ENCODE measurements at regions not wholly inside any gene's neighbourhood (a gene's known extent, or its start where the extent isn't known, plus 50 kb on each side); places are given as distances from the start of the nearest gene placed in this dataset.

DNA sequence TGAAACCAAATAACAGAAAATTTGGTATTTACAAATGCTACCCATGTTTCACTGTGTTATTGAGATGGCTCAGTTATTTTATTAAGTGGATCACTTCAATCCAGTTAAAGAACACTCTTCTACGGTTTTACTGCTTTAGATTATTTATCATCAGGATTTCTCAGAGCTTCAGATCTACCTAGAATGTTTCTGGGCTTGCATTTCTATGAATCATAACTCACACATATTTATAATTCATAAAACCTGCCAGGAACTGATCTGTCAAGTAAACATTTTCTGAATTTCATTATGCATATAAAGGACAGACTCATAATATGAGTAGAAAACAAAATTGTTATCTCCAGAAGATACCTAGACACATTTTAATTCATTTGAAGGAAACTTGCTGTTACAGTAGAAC is 1172.3 kb upstream of the LRRTM3 start:
- TF ChIP-seq, protein P1, sequence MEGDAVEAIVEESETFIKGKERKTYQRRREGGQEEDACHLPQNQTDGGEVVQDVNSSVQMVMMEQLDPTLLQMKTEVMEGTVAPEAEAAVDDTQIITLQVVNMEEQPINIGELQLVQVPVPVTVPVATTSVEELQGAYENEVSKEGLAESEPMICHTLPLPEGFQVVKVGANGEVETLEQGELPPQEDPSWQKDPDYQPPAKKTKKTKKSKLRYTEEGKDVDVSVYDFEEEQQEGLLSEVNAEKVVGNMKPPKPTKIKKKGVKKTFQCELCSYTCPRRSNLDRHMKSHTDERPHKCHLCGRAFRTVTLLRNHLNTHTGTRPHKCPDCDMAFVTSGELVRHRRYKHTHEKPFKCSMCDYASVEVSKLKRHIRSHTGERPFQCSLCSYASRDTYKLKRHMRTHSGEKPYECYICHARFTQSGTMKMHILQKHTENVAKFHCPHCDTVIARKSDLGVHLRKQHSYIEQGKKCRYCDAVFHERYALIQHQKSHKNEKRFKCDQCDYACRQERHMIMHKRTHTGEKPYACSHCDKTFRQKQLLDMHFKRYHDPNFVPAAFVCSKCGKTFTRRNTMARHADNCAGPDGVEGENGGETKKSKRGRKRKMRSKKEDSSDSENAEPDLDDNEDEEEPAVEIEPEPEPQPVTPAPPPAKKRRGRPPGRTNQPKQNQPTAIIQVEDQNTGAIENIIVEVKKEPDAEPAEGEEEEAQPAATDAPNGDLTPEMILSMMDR (IDR thresholded peaks at IDR 0.05; ENCODE audit: low read depth, low read length): no peak
- no peak for DNase-seq (ENCODE audit: low read depth in 2 of 2)
- no peak overlapping the region for H3K4me3 ChIP-seq (replicated peaks in 1 of 2; ENCODE audit: low read depth in 2 of 2, low read length in 2 of 2)

DNA sequence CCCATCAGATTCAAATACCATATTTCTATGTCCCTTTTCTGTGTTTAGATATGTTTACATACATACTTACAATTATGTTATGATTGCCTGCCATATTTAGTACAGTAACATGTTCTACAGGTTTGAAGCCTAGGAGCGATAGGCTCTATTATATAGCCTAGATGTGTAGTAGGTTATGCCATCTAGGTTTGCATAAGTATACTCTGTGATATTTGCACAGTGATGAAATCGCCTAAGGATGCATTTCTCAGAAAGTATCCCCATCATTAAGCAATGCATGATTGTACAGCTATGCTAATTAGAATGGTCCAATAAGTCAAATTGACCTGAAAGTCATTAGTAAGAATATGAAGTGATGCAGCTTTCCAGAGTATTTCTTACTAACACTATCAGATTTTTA is 1171.7 kb upstream of the LRRTM3 start:
- no peak for DNase-seq (ENCODE audit: low read depth in 2 of 2)
- TF ChIP-seq, protein P1 (IDR thresholded peaks at IDR 0.05; ENCODE audit: low read depth, low read length): no peak
- no peak overlapping the region for H3K4me3 ChIP-seq (replicated peaks in 1 of 2; ENCODE audit: low read depth in 2 of 2, low read length in 2 of 2)

DNA sequence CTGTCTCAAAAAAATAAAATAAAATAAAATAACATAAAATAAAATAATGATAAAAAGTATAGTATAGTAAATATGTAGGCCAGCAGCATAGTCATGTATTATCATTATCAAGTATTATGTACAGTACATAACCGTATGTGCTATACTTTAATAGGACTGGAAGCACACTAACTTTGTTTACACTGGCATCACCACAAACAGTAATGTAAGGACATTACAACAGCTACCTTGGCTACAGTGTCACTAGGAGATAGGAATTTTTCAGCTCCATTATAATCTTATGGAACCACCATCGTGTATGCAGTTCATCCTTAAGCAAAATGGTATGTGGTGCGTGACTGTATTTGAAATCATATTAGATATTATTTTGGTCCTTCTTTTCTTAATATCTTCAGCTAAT is 1163.5 kb upstream of the LRRTM3 start:
- TF ChIP-seq, protein P1 (IDR thresholded peaks at IDR 0.05; ENCODE audit: low read depth, low read length): no peak
- no peak for DNase-seq (ENCODE audit: low read depth in 2 of 2)
- no peak overlapping the region for H3K4me3 ChIP-seq (replicated peaks in 1 of 2; ENCODE audit: low read depth in 2 of 2, low read length in 2 of 2)

DNA sequence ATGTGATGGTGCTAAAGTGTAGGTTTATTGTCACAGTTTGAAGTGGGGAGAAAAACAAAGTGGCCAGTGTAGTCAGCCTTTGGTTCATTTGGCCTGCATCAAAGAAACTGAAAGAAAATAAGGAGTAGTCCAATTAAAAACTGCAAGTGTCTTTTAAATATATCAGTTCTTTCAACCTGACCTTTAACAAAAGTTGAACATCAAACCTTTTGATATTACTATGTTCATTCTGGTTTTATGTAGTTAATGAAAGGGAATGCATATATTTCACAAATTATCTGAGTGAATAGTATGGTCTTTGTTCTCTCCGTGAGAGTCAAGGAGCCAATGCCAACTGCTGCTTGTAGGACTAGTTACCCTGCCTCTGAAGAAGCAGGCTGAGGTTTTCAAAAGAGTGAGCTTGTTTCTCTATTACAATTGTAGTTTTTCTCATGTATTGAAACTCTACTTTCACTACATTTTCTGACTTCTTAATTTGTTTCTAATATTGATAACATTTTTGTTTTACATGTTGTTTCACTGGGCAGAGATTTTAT is 1160.8 kb upstream of the LRRTM3 start:
- no peak for DNase-seq (ENCODE audit: low read depth in 2 of 2)
- no peak overlapping the region for H3K4me3 ChIP-seq (replicated peaks in 1 of 2; ENCODE audit: low read depth in 2 of 2, low read length in 2 of 2)
- TF ChIP-seq, protein P1 (IDR thresholded peaks at IDR 0.05; ENCODE audit: low read depth, low read length): no peak

DNA sequence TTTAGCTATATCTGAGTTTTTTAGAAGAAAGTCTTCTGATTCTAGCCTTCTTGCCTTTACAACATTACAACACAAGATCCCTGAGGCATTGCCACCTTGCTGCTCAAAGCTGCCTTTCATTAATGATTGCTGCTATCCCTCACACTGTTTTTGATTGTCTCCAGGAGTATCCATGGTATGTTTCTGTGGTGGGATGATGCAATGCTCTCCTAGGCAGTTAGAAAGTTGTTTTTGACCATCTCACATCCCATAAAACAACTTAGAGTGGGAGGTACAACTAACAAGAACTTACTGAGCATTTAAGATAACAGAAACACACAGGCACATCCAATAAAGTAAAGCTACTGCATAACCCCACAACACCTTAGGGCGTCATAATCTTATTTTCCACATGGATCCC is 1156.0 kb upstream of the LRRTM3 start:
- DNase-seq (ENCODE audit: low read depth in 2 of 2): no peak
- TF ChIP-seq, protein P1 (IDR thresholded peaks at IDR 0.05; ENCODE audit: low read depth, low read length): no peak
- no peak overlapping the region for H3K4me3 ChIP-seq (replicated peaks in 1 of 2; ENCODE audit: low read depth in 2 of 2, low read length in 2 of 2)

DNA sequence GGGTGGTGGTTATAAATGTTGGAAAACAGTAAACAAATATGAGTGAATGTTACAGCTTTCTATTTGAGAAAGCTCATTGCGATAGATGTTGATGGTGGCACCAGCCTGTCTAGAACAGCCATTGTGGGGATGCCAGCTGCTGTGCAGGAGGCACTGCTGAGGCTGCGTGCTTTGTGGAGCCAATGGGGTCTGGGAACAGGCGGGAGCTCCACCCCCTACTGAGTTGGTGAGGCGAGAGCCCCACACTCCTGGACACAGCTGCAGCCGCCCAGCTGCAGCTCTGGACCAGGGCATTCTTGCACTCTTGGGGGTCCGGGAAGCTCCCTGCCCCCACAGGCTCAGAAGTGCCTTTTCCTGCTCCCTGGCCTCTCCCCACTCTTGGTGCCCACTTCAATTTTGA is 1147.1 kb upstream of the LRRTM3 start:
- TF ChIP-seq, protein P1 (IDR thresholded peaks at IDR 0.05; ENCODE audit: low read depth, low read length): no peak
- H3K4me3 ChIP-seq (replicated peaks in 1 of 2; ENCODE audit: low read depth in 2 of 2, low read length in 2 of 2): no peak overlapping the region
- DNase-seq (ENCODE audit: low read depth in 2 of 2): no peak

DNA sequence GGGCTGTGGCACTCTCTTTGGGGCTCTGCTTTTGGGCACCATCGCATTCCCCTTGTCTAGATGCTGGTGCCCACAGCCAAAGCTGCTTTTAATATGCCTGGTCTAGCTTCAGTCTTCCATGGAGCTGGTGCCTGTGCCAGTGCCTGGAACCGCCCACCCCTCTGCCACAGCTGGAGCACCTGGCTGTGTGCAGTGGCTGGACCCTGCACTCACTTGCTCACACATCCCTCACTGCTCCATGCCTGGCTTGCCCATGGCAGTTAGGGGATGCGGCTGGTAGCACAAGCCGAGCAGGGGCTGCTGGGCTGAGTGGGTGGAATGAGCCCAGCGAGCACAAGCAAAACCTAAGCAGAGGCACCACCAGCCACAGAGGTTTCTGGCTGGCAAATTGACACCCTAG is 1145.9 kb upstream of the LRRTM3 start:
- no peak for DNase-seq (ENCODE audit: low read depth in 2 of 2)
- H3K4me3 ChIP-seq (replicated peaks in 1 of 2; ENCODE audit: low read depth in 2 of 2, low read length in 2 of 2): no peak overlapping the region
- TF ChIP-seq, protein P1 (IDR thresholded peaks at IDR 0.05; ENCODE audit: low read depth, low read length): no peak
